Right forelimb (tissue), 1 donor: ENCODE measurements at regions not wholly inside any gene's neighbourhood (a gene's known extent, or its start where the extent isn't known, plus 50 kb on each side); places are given as distances from the start of the nearest gene placed in this dataset.
"Not testable (repeated sequence)": the region's sequence is repeated elsewhere in the genome, so short reads cannot be mapped to it uniquely, and the experiment has no call there.

Experiments used
- DNase-seq: peaks from one replicate; pipeline ENCODE4 v3.0.0-alpha.2; 2018

GRCh38 chr3:74830845-74831244, 216.4 kb upstream of the CNTN3 start:
- DNase-seq, result not testable (repeated sequence)

DNA sequence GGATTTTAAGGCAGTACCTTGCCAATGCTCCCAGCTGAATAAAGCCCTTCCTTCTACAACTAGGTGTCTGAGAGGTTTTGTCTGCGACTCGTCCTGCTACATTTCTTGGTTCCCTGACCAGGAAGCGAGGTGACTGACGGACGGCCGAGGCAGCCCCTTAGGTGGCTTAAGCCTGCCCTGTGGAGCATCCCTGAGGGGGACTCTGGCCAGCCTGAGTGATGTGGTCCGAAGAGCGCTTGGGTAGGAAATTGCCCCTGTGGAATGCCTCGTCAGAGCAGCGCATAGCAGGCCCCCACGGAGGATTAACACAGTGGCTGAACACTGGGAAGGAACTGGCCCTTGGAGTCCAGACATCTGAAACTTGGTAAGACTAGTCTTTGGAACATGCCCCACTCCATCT, 210.9 kb upstream of the CNTN3 start:
- DNase-seq, result not testable (repeated sequence)

GRCh38 chr3:74824366-74824765, 209.9 kb upstream of the CNTN3 start:
- no peak for DNase-seq

- DNase-seq, result no peak
These were observed 199.7 kb upstream of the CNTN3 start for GRCh38 chr3:74814181-74814580.

- DNase-seq, result no peak
These were observed 198.3 kb upstream of the CNTN3 start for GRCh38 chr3:74812756-74813155.

DNA sequence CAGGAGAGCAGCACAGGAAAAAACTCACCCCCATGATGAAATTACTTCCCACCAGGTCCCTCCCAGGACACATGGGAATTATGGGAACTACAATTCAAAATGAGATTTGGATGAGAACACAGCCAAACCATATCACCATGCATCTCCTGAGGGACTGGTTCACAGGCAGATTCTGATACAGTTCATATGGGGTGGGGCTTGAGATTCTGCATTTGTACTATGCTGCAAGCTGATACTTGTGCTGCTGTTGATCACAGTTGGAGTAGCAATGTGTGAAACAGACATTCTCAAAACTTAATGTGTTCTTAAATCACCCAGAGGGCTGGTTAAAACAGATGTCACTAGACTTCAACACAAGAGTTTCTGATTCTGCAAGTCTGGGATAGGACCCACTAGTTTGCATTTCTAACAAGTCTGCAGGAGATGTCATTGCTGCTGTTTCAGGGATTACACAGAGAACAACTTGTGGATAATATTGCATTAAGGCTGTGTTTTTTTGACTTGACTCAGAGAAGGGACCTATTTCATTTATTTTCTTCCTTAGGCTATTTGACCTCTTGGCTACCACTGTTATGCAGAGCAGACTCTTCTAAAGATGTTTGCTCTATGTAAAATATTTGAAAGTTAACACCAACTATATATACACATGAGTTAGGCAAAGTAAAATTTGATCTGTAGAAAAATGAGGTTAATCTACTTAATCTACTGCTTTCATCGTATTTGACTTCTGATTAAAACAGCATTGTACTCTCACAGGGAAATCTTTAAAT, 194.2 kb upstream of the CNTN3 start:
- DNase-seq, result no peak

DNA sequence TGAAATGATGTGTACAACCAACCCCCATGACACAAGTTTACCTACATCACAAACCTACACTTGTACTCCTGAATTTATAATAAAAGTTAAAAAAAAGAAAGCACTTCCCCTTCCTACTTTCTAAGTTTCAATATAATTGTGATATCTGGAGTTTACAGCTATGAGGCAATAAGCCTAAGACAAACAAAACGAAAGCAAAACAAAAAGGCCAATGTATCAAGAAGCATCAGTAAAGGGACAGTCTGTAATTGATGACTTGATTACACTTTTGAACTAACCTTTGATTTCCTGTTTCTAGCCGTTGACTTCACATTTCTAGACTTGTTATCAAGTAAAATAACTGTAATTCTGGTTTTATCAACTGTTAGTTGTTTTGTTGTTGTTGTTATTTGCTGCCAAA, 187.5 kb upstream of the CNTN3 start:
- DNase-seq, result no peak

DNA sequence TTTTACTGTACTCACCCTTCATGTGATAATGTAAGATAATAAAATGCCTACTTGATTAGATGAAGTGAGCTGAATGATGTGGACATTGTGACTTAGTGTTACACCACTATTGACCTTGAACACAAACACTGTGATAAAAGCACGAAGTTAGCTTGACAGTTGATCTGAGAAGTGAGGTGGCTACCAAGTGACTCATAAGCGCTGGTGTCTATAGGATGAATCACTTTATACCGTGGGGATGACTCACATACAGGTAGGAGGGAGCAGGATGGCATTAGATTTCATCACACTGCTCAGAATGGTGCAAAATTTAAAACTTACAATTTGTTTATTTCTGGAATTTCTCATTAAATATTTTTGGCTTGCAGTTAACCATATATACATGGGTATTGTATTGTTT, 174.7 kb upstream of the CNTN3 start:
- DNase-seq, result no peak

DNA sequence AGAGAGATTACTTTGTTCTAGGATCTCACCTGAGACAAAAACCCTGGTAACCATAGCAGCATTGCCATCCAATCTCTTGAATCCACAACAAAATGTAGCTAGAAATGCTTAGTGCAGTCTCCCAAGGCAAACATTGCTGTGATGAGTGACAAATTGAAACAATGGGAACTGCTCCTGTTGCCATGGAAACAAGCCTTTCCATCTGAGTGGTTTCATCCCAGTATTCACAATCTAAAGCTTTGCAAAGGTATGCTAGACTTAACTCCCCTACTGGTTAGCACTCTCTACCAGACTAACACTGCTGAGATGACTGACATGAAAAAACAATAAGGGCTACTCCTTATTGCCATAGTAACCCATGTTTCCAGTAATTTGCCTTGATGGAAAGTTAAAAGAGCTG, 172.6 kb upstream of the CNTN3 start:
- no peak for DNase-seq

- no peak for DNase-seq
These were observed 156.9 kb upstream of the CNTN3 start for GRCh38 chr3:74771401-74771800.

DNA sequence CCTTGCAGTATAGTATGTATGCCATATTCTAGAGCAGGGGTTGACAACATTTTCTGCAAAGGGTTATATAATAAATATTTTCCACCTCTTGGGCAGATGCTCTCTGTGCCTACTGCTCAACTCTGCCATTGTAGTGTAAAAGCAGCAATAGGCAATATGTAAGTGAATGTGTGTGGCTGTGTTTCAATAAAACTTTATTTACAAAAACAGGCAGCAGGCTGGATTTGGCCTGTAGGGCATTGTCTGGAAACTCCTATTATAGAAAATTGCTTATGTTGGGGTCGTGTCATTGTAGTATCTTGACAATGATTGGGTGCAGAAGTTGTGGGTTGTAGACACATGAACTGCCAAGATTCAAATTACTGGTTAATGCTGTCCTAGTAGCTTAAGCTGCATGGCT, 153.6 kb upstream of the CNTN3 start:
- no peak for DNase-seq

- no peak for DNase-seq
These were observed 151.9 kb upstream of the CNTN3 start for GRCh38 chr3:74766405-74766804.

- DNase-seq, result no peak
These were observed 149.4 kb upstream of the CNTN3 start for GRCh38 chr3:74763830-74764229.

- DNase-seq, result no peak
These were observed 142.2 kb upstream of the CNTN3 start for GRCh38 chr3:74756674-74757073.

DNA sequence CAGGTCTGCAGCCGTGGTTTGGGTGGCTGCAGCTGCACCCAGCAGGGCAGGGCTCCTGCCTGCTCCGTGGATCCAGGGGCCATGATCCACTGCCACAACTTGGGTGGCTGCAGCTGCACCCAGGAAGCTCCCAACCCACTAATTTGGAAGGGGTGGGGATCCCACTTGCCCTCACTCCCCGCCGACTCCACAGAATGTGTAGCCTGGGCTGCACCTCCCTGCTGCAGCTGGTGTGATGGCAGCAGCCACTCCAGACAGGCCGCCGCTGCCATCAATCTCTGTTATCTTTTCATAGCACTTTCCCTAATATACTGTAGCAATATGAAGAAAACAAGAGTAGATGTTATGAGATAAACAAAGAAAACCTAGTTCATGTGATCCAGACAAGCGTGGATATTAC, 137.8 kb upstream of the CNTN3 start:
- no peak for DNase-seq

DNA sequence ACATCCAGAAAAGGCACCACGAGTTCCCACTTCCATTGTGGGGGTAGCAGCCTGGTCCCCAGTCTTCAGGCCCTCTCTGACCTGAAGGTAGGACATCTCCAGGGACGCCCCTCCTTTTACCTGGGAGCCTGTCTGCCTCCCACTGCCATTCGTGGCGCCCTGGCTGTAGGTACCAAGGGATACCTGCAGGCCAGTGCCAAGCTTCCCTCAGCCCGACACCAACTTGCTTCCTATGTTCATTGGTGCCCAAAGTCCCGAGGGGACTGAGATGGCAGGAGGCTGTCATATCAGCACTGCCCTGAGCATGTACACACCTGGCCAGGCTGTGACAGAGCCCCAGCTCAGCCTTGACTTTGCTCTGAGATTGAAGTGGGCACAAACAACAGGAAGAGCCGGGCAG, 137.3 kb upstream of the CNTN3 start:
- no peak for DNase-seq

- DNase-seq, result no peak
These were observed 136.4 kb upstream of the CNTN3 start for GRCh38 chr3:74750901-74751300.

DNA sequence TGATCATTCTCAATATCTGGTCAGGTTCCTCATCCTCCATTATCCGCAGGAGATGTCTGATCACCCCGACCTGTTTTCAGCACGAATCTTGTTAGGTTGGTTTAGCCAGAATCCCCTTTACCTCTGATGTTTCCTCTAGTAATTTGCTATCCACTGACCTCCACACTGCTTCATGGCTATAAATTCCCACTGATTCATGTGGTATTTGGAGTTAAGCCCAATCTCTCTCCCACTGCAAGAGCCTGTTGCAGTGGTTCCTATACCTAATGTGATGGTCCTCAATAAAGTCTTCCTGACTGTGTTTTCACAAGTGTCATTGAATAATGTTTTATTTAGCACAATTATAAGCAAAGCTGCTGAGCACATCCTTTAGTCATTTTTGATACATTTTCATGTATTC, 124.8 kb upstream of the CNTN3 start:
- no peak for DNase-seq

DNA sequence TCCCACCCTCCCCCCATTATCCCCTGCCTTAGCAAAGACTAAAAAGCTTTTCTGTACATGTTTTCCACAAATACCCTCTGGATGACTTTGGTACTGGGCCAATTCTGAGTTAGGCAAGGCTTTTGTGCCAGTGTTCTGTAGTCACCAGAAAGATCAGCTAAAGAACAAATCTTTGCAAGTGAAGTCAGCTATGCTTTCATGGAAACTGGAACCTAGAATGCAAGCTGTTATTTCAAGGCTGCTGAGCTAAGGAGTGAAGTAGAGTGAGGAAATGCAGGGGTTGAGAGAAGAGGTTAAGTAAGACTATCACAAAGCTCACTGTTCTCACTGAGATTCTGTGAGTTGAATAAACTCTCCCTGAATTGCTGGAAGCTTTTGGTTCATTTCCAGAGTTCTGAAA, 107.8 kb upstream of the CNTN3 start:
- DNase-seq, result no peak

DNA sequence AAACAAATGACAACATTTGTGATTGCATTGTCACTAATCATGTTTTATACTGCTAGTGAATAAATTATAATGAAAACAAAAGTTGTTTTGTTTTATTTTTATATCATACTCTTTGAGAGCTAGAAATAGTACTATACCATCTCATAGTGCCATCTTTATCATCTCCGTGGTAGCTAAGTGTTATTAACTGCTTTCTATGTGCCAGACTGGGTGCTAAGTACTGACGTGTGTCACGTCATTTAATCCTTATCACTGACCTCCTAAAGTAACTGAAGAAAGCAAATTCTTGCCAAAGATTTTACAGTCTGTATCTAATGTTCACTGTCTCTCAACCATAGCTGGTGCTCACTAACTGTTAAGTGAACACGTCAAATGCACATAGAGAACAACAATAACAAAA, 99.5 kb upstream of the CNTN3 start:
- DNase-seq, result no peak

DNA sequence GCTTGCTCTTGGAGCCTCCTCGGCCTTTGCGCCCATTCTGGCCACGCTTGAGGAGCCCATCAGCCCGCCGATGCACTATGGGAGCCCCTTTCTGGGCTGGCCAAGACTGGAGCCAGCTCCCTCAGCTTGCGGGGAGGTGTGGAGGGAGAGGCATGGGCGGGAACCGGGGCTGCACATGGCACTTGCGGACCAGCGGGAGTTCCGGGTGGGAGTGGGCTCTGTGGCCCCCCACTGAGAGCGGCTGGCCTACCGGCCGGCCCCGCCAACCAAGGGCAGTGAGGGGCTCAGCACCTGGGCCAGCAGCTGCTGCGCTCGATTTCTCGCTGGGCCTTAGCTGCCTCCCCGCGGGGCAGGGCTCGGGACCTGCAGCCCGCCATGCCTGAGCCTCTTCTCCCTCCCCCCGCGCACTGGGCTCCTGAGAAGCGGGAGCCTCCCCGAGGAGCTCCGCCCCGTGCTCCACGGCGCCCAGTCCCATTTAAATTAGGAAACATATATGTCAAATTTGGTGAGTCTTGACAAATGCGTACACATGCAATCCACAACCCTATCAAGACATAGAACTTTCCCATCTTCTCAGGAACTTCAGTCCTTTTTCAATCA, 97.6 kb upstream of the CNTN3 start:
- no peak for DNase-seq

DNA sequence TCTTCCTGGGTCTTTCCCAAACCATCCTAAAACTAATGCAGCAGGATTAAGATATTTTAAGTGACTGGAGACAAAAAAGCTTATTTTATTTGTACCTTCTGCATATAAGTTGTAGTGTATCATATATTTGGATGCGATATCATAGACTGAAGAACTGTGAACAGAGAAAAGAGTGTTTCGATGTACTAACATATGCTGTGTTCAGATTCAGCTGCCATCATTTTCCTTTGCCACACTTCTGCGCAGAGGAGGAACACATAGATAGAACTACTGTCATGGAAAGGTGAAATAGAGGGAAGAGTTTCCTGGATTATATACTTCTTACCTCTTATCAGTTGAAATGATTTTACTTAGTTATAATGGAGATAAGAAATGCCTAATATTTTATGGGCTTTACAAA, 95.5 kb upstream of the CNTN3 start:
- no peak for DNase-seq

GRCh38 chr3:74693696-74694393, 79.4 kb upstream of the CNTN3 start:
- DNase-seq, result no peak

- DNase-seq, result no peak
These were observed 78.8 kb upstream of the CNTN3 start for GRCh38 chr3:74693251-74693650.
